HEK293 (cell line): ENCODE measurements at regions not wholly inside any gene's neighbourhood (a gene's known extent, or its start where the extent isn't known, plus 50 kb on each side); places are given as distances from the start of the nearest gene placed in this dataset.

Experiments
- ZNF16 ChIP-seq: fragments of 450-650 bp; formaldehyde crosslinking; IDR thresholded peaks from 2 replicates; pipeline ENCODE4 v1.5.1; 2016; ENCODE audit warnings: low read depth, missing biosample characterization, missing genetic modification characterization
- ZNF184 ChIP-seq: fragments of 450-650 bp; IDR thresholded peaks from 2 replicates; pipeline ENCODE4 v1.5.1; 2018; ENCODE audit warnings: missing biosample characterization, mild to moderate bottlenecking, missing genetic modification characterization
- ZNF366 ChIP-seq: fragments of 450-650 bp; formaldehyde crosslinking; conservative IDR thresholded peaks from 2 replicates; pipeline ENCODE4 v1.5.1; 2016; ENCODE audit warnings: missing biosample characterization, missing genetic modification characterization
- ZNF404 ChIP-seq: fragments of 450-650 bp; formaldehyde crosslinking; IDR thresholded peaks from 2 replicates; pipeline ENCODE4 v1.5.1; 2017; ENCODE audit warnings: missing biosample characterization, missing genetic modification characterization
- ZNF433 ChIP-seq: fragments of 450-650 bp; formaldehyde crosslinking; IDR thresholded peaks from 2 replicates; pipeline ENCODE4 v1.5.1; 2016; ENCODE audit warnings: missing biosample characterization, missing genetic modification characterization, low read depth
- ZNF785 ChIP-seq: fragments of 450-650 bp; formaldehyde crosslinking; IDR thresholded peaks from 2 replicates; pipeline ENCODE4 v1.5.1; 2016; ENCODE audit warnings: missing biosample characterization, missing genetic modification characterization
- TF ChIP-seq, protein P1 (sequence below): fragments of 450-650 bp; formaldehyde crosslinking; IDR thresholded peaks from 2 replicates; pipeline ENCODE4 v1.5.1; 2016; ENCODE audit warnings: missing biosample characterization, missing genetic modification characterization
- TF ChIP-seq, protein P2 (sequence below): fragments of 450-650 bp; formaldehyde crosslinking; IDR thresholded peaks from 2 replicates; pipeline ENCODE4 v1.5.1; 2016; ENCODE audit warnings: missing biosample characterization, missing genetic modification characterization
- TF ChIP-seq, protein P3 (sequence below): IDR thresholded peaks from 2 replicates; pipeline ENCODE4 v1.6.1; 2011; ENCODE audit warnings: mild to moderate bottlenecking, low read depth, low read length, borderline replicate concordance

DNA sequence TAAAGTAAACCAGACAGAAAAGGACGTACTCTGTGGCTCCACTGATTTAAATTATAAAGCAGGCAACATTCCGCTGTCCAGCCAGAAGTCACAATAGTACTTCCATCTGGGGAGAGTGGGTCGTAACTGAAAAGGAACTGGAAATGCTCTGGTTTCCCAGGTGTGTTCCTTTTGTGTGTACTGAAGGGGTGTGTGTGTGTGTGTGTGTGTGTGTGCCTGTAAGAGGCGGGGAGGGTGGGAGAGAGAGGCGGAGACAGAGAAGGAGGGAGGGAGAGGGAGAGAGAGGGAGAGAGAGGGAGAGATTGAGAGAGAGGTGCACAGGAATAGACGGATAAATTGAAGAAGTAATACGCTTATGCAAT lies 178.4 kb upstream of the ZNF184 start:
- TF ChIP-seq, protein P1, sequence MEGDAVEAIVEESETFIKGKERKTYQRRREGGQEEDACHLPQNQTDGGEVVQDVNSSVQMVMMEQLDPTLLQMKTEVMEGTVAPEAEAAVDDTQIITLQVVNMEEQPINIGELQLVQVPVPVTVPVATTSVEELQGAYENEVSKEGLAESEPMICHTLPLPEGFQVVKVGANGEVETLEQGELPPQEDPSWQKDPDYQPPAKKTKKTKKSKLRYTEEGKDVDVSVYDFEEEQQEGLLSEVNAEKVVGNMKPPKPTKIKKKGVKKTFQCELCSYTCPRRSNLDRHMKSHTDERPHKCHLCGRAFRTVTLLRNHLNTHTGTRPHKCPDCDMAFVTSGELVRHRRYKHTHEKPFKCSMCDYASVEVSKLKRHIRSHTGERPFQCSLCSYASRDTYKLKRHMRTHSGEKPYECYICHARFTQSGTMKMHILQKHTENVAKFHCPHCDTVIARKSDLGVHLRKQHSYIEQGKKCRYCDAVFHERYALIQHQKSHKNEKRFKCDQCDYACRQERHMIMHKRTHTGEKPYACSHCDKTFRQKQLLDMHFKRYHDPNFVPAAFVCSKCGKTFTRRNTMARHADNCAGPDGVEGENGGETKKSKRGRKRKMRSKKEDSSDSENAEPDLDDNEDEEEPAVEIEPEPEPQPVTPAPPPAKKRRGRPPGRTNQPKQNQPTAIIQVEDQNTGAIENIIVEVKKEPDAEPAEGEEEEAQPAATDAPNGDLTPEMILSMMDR = no peak
- TF ChIP-seq ZNF433 (tag by site-specific recombination) (no peak), ZNF366 (tag by site-specific recombination) (peak; percentile 94), ZNF16 (no peak; the same call in 1 of the 2 replicates), ZNF785 (tag by site-specific recombination) (no peak), ZNF404 (tag by site-specific recombination) (no peak), ZNF184 (tag by site-specific recombination) (no peak)
- TF ChIP-seq, protein P2, sequence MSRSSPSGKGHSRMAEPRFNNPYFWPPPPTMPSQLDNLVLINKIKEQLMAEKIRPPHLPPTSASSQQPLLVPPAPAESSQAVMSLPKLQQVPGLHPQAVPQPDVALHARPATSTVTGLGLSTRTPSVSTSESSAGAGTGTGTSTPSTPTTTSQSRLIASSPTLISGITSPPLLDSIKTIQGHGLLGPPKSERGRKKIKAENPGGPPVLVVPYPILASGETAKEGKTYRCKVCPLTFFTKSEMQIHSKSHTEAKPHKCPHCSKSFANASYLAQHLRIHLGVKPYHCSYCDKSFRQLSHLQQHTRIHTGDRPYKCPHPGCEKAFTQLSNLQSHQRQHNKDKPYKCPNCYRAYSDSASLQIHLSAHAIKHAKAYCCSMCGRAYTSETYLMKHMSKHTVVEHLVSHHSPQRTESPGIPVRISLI = no peak
- TF ChIP-seq, protein P3, sequence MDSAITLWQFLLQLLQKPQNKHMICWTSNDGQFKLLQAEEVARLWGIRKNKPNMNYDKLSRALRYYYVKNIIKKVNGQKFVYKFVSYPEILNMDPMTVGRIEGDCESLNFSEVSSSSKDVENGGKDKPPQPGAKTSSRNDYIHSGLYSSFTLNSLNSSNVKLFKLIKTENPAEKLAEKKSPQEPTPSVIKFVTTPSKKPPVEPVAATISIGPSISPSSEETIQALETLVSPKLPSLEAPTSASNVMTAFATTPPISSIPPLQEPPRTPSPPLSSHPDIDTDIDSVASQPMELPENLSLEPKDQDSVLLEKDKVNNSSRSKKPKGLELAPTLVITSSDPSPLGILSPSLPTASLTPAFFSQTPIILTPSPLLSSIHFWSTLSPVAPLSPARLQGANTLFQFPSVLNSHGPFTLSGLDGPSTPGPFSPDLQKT = no peak
